Pancreas (tissue), 10 donors: ENCODE measurements at regions not wholly inside any gene's neighbourhood (a gene's known extent, or its start where the extent isn't known, plus 50 kb on each side); places are given as distances from the start of the nearest gene placed in this dataset.
"Not testable (repeated sequence)": the region's sequence is repeated elsewhere in the genome, so short reads cannot be mapped to it uniquely, and the experiment has no call there.

Experiments
- ATAC-seq, 4 donors: fragments of 200-7000 bp; cut with Tn5 transposase; one replicate each; pipeline versions ENCODE4 v1.8.0 to v1.9.1; 2020; ENCODE audit warnings: mild to moderate bottlenecking in 4 of 4, moderate library complexity in 4 of 4
- DNase-seq, 6 donors: peaks; one replicate each; pipeline ENCODE4 v3.0.0-alpha.2; 2020
- FAIRE-seq: peaks from 2 replicates; lab custom pipeline; 2012; peaks lifted over from hg19 to GRCh38; lab: Jason Lieb, UNC
- H3K27ac ChIP-seq, 4 donors: fragments of 200-600 bp; sonication (generic); 1 replicate in 3 of 4; 2 replicates in 1 of 4; pipeline versions ENCODE4 v1.5.0 to v1.8.0; 2020
- H3K27me3 ChIP-seq, 4 donors: fragments of 200-600 bp; one replicate each; pipeline ENCODE4 v1.8.0; 2021
- H3K36me3 ChIP-seq, 3 donors: fragments of 200-600 bp; sonication (generic) in 1 of 3; one replicate each; pipeline versions ENCODE4 v1.5.0 to v1.8.0; 2020 to 2021
- H3K4me1 ChIP-seq, 3 donors: fragments of 200-600 bp; one replicate each; pipeline ENCODE4 v1.8.0; 2021
- H3K4me3 ChIP-seq, 4 donors: fragments of 200-600 bp; sonication (generic) in 2 of 4; one replicate each; pipeline versions ENCODE4 v1.5.0 to v1.8.0; 2020 to 2021
- H3K9me3 ChIP-seq, 4 donors: fragments of 200-600 bp; one replicate each; pipeline ENCODE4 v1.8.0; 2021
- WGBS, 2 donors: extraction: QIAGEN DNeasy Blood & Tissue Kit; methylation state at CpG; one replicate each; pipeline ENCODE4 v1.1.7; 2013; 5-methylcytosine and 5-hydroxymethylcytosine counted together
- intact Hi-C, 3 donors: fragments of 100-400 bp; cut with DNase I; formaldehyde crosslinking; loops; one replicate each; pipeline versions ENCODE4 v1.11.1 to v1.14.2; 2022
- TF ChIP-seq, protein P1 (sequence below), 4 donors: fragments of 200-600 bp; sonication (generic) in 3 of 4; IDR thresholded peaks; one replicate each; pipeline versions ENCODE4 v1.5.0 to v1.8.0; 2021; ENCODE audit warnings: antibody characterized with exemption in 4 of 4
- donor health status: healthy with polysubstance abuse.
- donor health status: DM: no; HTN: no; CAD: no; lungs with moderate emphysema.
- donor health status: DM: no; HTN: no; CAD: no.
- donor health status: control.
- donor health status: control.
- donor health status: Bipolar disorder and iron deficiency.
- donor health status: DM: yes; HTN: yes; CAD: no.
- donor health status: DM: no; HTN: no; CAD: no.
- donor health status: DM: no; HTN: no; CAD: no.
- donor health status: DM: yes; HTN: yes; CAD: no.

DNA sequence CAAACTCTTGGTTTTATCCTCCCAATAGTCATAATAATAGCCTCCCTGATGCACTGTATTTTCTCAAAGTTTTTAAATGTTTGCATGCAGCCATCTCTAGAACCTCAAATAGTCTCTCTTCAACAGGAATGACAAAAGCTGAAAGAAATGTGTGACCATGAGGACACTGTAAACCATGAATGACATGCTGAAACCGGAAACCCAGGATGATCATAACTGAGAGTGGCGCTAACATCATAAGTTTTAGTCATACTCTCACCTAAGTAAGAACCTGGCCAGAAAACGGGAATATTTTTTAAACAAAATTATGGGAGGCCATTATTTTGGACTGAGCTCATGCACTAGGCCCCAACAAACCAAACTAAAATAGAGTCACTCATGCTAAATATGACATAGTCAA, 278.4 kb upstream of the STXBP5 start:
- 88 to 92% methylated on average over 3 of the region's 3 CpGs for WGBS, 2 donors
- no peak for FAIRE-seq
- H3K27me3 ChIP-seq = no peaks in the 10 kb centered on the region
- no peak overlapping the region for H3K27ac ChIP-seq
- no peaks in the 10 kb centered on the region for H3K4me1 ChIP-seq
- DNase-seq = no peak
- H3K9me3 ChIP-seq = no peaks in the 10 kb centered on the region
- no peaks in the 10 kb centered on the region for H3K36me3 ChIP-seq
- no peak for ATAC-seq
- TF ChIP-seq, protein P1, sequence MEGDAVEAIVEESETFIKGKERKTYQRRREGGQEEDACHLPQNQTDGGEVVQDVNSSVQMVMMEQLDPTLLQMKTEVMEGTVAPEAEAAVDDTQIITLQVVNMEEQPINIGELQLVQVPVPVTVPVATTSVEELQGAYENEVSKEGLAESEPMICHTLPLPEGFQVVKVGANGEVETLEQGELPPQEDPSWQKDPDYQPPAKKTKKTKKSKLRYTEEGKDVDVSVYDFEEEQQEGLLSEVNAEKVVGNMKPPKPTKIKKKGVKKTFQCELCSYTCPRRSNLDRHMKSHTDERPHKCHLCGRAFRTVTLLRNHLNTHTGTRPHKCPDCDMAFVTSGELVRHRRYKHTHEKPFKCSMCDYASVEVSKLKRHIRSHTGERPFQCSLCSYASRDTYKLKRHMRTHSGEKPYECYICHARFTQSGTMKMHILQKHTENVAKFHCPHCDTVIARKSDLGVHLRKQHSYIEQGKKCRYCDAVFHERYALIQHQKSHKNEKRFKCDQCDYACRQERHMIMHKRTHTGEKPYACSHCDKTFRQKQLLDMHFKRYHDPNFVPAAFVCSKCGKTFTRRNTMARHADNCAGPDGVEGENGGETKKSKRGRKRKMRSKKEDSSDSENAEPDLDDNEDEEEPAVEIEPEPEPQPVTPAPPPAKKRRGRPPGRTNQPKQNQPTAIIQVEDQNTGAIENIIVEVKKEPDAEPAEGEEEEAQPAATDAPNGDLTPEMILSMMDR (IDR thresholded peaks at IDR 0.05) = no peak
- no peak overlapping the region for H3K4me3 ChIP-seq
- intact Hi-C loops = no loop called here

DNA sequence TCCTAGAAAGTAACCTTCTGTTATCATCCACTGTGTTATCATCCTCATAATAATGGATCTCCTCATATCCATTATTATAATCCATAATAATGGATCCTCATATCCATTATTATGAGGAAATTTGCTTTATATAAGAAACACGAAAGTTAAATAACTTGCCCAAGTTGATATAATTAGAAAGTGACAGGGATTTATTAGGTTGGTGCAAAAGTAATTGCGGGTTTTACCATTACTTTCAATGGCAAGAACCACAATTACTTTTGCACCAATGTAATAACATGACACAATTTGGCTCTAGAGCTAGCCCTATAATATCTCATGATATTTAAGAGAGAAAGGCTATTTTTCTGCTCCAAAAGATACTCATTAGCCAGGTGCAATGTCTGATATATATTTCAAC, 275.7 kb upstream of the STXBP5 start:
- Histone ChIP-seq H3K9me3 (no peaks in the 10 kb centered on the region), H3K36me3 (no peaks in the 10 kb centered on the region), H3K4me1 (no peaks in the 10 kb centered on the region), H3K4me3 (no peak overlapping the region), H3K27ac (no peak overlapping the region), H3K27me3 (no peaks in the 10 kb centered on the region)
- no peak for ATAC-seq
- TF ChIP-seq, protein P1 (IDR thresholded peaks at IDR 0.05) = no peak
- intact Hi-C loops = no loop called here
- DNase-seq = no peak
- WGBS, 2 donors = 76 to 88% methylated on average over 2 of the region's 2 CpGs
- no peak for FAIRE-seq

DNA sequence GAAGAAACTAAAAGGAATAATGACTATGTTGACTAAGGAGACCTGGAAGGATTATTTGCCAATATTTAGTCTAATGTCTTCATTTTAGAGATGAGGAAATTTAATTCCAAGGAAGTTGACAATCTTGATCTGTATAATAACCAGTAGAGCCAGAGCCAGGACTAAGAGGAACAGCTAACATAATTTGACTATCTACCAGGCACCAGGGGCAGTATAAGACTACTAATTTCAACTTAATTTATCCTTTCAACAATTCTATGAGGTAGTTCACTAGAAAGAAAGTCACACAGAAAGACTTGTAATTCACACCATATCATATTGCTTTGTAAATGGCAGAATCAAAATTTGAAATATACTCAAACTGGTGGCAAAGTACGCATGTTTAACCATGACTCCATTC, 273.0 kb upstream of the STXBP5 start:
- Histone ChIP-seq H3K9me3 (no peaks in the 10 kb centered on the region), H3K27me3 (no peaks in the 10 kb centered on the region), H3K4me3 (no peak overlapping the region), H3K36me3 (no peaks in the 10 kb centered on the region), H3K4me1 (no peaks in the 10 kb centered on the region), H3K27ac (no peak overlapping the region)
- ATAC-seq = peak in 2 of 4 donors; percentile 55 to 58
- WGBS, 2 donors = 94 to 98% methylated on average over 1 of the region's 1 CpG
- intact Hi-C loops = no loop called here
- no peak for DNase-seq
- no peak for FAIRE-seq
- TF ChIP-seq, protein P1 (IDR thresholded peaks at IDR 0.05) = no peak

DNA sequence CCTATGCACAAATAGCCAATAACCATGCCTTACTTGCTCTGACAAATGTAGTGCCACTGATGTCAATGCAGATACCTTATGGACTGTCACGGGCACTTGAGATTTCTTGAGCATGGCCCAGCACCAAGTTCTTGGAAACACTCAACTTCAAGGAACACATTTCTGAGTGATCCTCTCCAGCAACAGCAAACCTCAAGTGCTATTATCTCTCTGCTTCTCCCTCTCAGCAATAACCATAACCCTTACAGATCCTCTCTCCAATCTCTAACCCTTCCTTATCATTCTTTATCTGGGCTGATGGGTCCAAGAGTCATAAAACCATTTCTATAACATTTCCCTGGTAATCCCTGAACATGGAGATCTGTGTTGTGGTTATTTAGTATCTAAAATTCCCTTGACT, 266.9 kb upstream of the STXBP5 start:
- ATAC-seq = no peak

DNA sequence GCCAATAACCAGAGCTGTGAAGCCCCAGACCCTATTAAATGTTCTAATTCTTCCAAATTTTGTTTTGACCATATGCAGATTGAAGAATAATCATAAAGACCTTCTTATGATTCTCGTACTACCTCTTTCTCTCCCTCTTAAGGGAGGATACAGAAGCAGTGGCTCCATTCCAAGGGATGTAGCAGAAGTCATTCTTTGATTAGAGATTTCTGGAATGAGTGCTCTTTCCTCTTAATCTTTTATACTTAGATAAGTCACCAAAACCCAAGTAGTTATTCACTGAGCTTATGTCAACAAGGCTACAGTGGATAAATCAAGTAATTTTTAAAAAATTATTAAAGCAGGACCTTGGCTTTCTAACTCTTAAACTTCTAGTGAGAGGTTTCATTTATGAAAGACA, 266.0 kb upstream of the STXBP5 start:
- ATAC-seq = no peak
- TF ChIP-seq, protein P1 (IDR thresholded peaks at IDR 0.05) = no peak
- H3K9me3 ChIP-seq = no peaks in the 10 kb centered on the region
- no peak overlapping the region for H3K27ac ChIP-seq
- FAIRE-seq = no peak
- 77 to 88% methylated on average over 1 of the region's 1 CpG for WGBS, 2 donors
- H3K36me3 ChIP-seq = no peaks in the 10 kb centered on the region
- H3K27me3 ChIP-seq = no peaks in the 10 kb centered on the region
- DNase-seq = no peak
- H3K4me3 ChIP-seq = no peak overlapping the region
- H3K4me1 ChIP-seq = no peaks in the 10 kb centered on the region
- intact Hi-C loops = no loop called here

More for the DNA sequence above, 266.9 kb upstream of the STXBP5 start:
- TF ChIP-seq, protein P1 (IDR thresholded peaks at IDR 0.05) = no peak
- no peaks in the 10 kb centered on the region for H3K9me3 ChIP-seq
- no peaks in the 10 kb centered on the region for H3K27me3 ChIP-seq
- H3K27ac ChIP-seq = no peak overlapping the region
- H3K4me1 ChIP-seq = no peaks in the 10 kb centered on the region
- intact Hi-C loops = no loop called here
- H3K4me3 ChIP-seq = no peak overlapping the region
- DNase-seq (no peak), FAIRE-seq (no peak)
- no peaks in the 10 kb centered on the region for H3K36me3 ChIP-seq
- 92 to 96% methylated on average over 1 of the region's 1 CpG for WGBS, 2 donors

DNA sequence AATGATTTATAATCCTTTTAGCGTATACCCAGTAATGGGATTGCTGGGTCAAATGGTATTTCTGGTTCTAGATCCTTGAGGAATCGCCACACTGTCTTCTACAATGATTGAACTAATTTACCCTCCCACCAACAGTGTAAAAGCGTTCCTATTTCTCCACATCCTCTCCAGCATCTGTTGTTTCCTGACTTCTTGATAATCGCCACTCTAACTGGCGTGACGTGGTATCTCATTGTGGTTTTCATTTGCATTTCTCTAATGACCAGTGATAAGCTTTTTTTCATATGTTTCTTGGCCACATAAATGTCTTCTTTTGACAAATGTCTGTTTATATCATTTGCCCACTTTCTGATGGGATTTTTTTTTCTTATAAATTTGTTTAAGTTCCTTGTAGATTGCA, 264.8 kb upstream of the STXBP5 start:
- WGBS, 2 donors = 87 to 95% methylated on average over 6 of the region's 6 CpGs
- H3K36me3 ChIP-seq, intact Hi-C loops, H3K4me1 ChIP-seq, H3K9me3 ChIP-seq, ATAC-seq, DNase-seq, H3K4me3 ChIP-seq, H3K27ac ChIP-seq, FAIRE-seq, H3K27me3 ChIP-seq: not testable (repeated sequence)
